AG10803 (cell line): ENCODE measurements at regions not wholly inside any gene's neighbourhood (a gene's known extent, or its start where the extent isn't known, plus 50 kb on each side); places are given as distances from the start of the nearest gene placed in this dataset.
A peak's percentile ranks its signal among the peaks of the same experiment; 100 is the strongest.
"Not testable (repeated sequence)": the region's sequence is repeated elsewhere in the genome, so short reads cannot be mapped to it uniquely, and the experiment has no call there.

Experiments used
- DNase-seq: peaks from one replicate; pipeline ENCODE4 v3.0.0; 2010; ENCODE audit warnings: low read depth
- H3K4me3 ChIP-seq: 2 replicates; pipeline ENCODE4 v1.5.1; 2011; ENCODE audit warnings: mild to moderate bottlenecking, low read length, control low read depth
- TF ChIP-seq, protein P1 (sequence below): conservative IDR thresholded peaks from 2 replicates; pipeline ENCODE4 v1.5.1; 2011; ENCODE audit warnings: mild to moderate bottlenecking, low read length, control low read depth, inconsistent platforms

DNA sequence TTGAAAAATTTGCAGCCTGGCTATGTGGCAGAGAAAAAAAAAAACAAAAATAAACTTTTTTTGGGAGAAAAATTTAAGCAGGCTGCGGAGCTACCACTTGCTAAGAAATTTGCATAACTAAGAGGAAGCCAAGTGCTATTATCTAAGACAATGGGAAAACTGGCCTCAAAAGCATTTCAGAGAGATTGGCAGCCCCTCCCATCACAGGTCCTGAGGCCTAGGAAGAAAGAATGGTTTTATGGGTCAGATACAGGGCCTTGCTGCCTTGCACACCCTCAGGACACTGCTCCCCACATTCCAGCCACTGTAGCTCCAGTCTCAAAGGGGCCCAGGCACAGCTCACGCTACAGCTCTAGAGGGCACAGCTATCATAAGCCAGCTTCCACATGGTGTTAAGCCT is 777.9 kb downstream of the TENT5A start:
- TF ChIP-seq, protein P1, sequence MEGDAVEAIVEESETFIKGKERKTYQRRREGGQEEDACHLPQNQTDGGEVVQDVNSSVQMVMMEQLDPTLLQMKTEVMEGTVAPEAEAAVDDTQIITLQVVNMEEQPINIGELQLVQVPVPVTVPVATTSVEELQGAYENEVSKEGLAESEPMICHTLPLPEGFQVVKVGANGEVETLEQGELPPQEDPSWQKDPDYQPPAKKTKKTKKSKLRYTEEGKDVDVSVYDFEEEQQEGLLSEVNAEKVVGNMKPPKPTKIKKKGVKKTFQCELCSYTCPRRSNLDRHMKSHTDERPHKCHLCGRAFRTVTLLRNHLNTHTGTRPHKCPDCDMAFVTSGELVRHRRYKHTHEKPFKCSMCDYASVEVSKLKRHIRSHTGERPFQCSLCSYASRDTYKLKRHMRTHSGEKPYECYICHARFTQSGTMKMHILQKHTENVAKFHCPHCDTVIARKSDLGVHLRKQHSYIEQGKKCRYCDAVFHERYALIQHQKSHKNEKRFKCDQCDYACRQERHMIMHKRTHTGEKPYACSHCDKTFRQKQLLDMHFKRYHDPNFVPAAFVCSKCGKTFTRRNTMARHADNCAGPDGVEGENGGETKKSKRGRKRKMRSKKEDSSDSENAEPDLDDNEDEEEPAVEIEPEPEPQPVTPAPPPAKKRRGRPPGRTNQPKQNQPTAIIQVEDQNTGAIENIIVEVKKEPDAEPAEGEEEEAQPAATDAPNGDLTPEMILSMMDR = no peak
- H3K4me3 ChIP-seq = no peak overlapping the region
- DNase-seq = no peak

DNA sequence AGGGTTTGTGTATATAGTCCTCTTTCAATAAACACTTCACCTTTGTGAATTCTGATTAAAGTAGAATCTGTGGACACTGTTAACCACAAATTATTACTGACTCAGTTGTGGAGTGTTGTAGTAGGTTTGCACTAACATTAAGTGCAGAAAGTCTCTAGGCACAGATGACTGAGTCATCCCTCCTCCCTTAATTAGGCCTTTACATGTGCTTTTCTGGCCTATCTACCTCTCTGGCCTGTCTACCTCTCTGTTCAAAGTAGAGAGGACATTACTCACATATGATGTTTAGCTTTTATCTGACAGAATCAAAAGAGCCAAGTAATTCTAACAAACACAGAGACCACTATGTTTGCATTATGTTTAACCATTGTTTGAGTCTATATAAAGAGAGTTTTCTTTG is 783.0 kb downstream of the TENT5A start:
- TF ChIP-seq, protein P1 = no peak
- H3K4me3 ChIP-seq = no peak overlapping the region
- DNase-seq = peak; percentile 1

DNA sequence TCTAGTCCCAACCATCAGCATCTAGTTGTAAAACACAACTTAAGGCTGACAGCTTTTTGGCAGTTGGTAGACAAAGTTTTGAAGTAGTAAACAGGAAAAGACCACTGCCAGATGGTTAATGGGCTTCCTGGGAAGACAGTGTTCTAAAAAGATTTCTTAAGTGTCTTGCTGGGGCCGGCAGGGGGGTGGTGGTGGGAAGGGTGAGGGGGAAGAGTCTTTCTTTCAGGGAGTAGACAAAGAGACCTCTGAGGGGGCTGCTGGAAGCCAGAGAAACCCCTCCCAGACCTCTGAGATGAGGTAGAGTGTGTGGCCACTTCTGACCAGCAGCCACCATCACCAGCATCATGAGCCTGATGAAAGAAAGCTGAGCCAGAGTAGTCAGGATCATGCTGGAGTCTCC is 784.9 kb downstream of the TENT5A start:
- TF ChIP-seq, protein P1 = no peak
- no peak for DNase-seq
- no peak overlapping the region for H3K4me3 ChIP-seq

DNA sequence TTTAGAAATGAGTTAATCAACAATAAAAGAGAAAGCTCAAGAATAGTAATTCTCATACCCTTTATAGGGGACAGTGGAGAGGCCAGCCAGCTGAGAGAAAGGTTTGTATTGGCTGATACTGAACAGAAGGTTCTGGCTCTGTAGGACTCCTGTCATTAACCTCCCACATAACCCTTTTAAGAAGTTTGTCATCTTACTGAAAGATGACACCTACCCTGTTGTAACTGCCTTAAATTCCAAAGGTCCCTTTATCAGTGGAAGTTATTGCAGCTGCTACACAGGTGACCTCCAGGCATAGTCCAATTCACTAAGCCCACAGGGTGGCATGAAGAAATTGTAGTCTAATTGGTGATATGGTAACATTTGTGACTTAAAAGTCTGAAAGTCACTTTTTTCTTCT is 790.1 kb downstream of the TENT5A start:
- TF ChIP-seq, protein P1 = no peak
- no peak for DNase-seq
- H3K4me3 ChIP-seq = no peak overlapping the region

DNA sequence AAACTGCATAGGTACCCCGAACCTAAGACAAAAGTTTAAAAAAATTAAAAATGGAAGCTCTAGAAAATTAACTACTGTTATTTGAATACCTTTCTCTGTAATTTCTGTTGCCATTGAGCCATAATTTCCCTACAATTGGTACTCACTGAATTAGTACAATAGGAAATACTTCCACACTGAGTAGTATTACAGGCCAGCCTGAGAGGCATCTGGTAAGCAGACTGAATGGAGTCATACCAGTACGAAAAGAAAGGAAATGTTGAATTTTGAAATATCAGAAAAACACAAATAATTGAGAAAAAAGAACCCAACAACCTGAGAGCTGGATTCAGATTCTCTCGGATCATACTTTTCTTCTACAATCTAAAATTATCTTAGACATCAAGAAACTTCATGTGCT is 791.3 kb downstream of the TENT5A start:
- TF ChIP-seq, protein P1 = no peak
- no peak overlapping the region for H3K4me3 ChIP-seq
- peak; percentile 52 for DNase-seq

DNA sequence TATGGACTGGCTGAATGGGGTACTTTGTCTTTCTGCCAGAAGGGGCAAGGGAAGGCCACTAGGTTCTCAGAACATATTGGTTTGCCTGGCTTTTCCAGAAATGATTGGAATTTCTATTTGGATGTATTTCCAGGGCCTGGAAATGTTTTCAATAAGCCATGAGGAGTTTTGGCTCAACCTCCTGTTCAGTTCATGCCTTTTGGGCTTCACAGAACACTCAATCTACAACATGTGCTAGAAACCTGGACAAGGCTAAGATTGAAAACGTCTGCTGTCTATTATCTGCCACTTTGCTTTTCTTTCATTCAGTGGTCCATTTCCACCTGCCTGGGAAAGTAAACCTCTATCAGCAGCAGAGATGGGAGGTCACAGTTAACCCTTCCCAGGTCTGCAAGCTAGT is 793.4 kb downstream of the TENT5A start:
- no peak overlapping the region for H3K4me3 ChIP-seq
- DNase-seq = peak; percentile 72
- TF ChIP-seq, protein P1 = no peak

DNA sequence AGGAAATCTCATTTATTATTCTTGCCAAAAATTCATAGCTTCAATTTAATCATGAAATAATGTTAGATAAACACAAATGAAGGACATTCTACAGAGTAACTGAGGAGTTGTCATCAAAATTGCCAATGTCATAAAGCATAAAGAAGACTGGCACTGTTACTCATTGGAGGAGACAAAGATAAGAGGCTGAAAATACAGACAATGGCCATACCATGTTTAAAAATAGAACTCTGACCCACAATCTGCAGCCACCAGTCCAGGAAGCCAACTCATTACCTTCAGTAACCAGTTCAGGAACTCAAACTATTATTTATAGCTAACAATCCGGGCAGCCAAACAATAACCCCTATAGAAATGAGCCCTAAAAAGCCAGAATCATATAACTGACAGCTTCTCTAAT is 795.6 kb downstream of the TENT5A start:
- H3K4me3 ChIP-seq = no peak overlapping the region
- TF ChIP-seq, protein P1 = no peak
- DNase-seq = no peak

DNA sequence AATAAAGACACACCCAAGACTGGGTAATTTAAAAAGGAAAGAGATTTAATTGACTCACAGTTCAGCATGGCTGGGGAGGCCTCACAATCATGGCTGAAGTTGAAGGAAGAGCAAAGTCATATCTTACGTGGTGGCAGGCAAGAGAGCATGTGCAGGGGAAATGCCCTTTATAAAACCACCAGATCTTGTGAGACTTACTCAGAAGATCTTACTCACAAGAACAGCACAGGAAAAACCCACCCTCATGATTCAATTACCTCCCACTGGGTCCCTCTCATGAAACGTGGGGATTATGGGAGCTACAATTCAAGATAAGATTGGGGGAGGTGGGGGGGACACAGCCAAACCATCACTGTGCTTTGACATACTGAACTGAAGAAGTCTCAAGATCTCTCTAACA is 800.0 kb downstream of the TENT5A start:
- H3K4me3 ChIP-seq, DNase-seq: not testable (repeated sequence)
